Colonic mucosa (tissue), 4 donors: ENCODE measurements at regions not wholly inside any gene's neighbourhood (a gene's known extent, or its start where the extent isn't known, plus 50 kb on each side); places are given as distances from the start of the nearest gene placed in this dataset.

Source experiments
- DNase-seq: peaks from one replicate; pipeline ENCODE4 v3.0.0-alpha.2; 2020
- H3K27ac ChIP-seq: fragments of 200-600 bp; one replicate; pipeline ENCODE4 v1.8.0; 2021
- H3K27me3 ChIP-seq: fragments of 200-600 bp; one replicate; pipeline ENCODE4 v1.8.0; 2021
- H3K36me3 ChIP-seq: fragments of 200-600 bp; one replicate; pipeline ENCODE4 v1.8.0; 2021
- H3K4me1 ChIP-seq: fragments of 200-600 bp; one replicate; pipeline ENCODE4 v1.8.0; 2021; ENCODE audit warnings: mild to moderate bottlenecking
- H3K4me3 ChIP-seq: fragments of 200-600 bp; one replicate; pipeline ENCODE4 v1.8.0; 2021
- H3K9ac ChIP-seq, 2 donors: one replicate each; pipeline ENCODE4 v1.7.0; 2013; ENCODE audit warnings: control low read depth in 2 of 2, low read depth in 2 of 2, low read length in 2 of 2
- H3K9me3 ChIP-seq: fragments of 200-600 bp; one replicate; pipeline ENCODE4 v1.8.0; 2021
- intact Hi-C: fragments of 100-400 bp; cut with DNase I; formaldehyde crosslinking; loops from one replicate; pipeline ENCODE4 v1.14.1; 2022
- TF ChIP-seq, protein P1 (sequence below): fragments of 200-600 bp; IDR thresholded peaks from one replicate; pipeline ENCODE4 v1.8.0; 2022; ENCODE audit warnings: antibody characterized with exemption, mild to moderate bottlenecking
- donor health status: healthy.
- donor health status: DM: no; HTN: no; CAD: no.
- donor health status: DM: no; HTN: no; CAD: no.

DNA sequence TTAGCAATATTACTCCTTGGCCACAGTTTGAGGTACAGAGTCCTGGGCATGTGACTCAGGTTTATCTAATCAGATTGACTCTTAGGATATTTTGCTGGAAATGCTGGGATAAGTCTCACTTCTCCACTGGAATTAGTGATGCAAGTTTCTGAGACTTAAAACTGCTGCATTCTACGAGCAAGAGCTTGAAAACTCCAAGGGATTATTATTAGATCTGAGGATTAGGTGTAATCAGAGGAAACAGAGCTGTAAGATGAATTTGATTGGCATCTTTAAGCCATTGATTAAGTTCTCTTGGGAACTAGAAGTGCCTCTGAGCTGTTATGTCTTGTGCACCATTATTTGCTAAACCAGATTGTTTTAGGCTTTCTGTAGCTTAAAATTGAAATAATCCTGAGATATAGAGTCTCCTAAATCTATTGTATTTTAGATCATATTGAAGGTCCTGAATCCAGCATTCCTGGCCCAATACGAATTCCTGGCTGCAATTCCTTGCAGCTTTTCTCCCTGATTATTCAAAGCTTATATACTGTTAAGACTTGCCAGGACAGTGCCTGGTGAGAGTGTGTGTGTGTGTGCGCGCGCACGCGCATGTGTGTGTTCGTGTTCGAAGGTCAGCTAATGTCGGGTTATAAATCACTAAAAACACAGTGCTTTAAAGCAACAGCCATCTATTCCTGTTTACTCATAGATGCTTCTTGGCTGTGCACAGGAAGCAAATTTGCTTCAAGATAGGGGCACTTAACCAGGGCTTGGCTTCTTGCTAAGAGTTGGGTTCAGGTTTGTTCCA is 735.1 kb downstream of the STIM2 start:
- Histone ChIP-seq H3K4me3 (no peak overlapping the region), H3K36me3 (no peaks in the 10 kb centered on the region), H3K27me3 (no peaks in the 10 kb centered on the region), H3K9me3 (no peaks in the 10 kb centered on the region), H3K9ac (no peak overlapping the region), H3K4me1 (no peaks in the 10 kb centered on the region), H3K27ac (no peak overlapping the region)
- TF ChIP-seq, protein P1, sequence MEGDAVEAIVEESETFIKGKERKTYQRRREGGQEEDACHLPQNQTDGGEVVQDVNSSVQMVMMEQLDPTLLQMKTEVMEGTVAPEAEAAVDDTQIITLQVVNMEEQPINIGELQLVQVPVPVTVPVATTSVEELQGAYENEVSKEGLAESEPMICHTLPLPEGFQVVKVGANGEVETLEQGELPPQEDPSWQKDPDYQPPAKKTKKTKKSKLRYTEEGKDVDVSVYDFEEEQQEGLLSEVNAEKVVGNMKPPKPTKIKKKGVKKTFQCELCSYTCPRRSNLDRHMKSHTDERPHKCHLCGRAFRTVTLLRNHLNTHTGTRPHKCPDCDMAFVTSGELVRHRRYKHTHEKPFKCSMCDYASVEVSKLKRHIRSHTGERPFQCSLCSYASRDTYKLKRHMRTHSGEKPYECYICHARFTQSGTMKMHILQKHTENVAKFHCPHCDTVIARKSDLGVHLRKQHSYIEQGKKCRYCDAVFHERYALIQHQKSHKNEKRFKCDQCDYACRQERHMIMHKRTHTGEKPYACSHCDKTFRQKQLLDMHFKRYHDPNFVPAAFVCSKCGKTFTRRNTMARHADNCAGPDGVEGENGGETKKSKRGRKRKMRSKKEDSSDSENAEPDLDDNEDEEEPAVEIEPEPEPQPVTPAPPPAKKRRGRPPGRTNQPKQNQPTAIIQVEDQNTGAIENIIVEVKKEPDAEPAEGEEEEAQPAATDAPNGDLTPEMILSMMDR, result no peak
- intact Hi-C loops, result no loop called here
- no peak for DNase-seq

DNA sequence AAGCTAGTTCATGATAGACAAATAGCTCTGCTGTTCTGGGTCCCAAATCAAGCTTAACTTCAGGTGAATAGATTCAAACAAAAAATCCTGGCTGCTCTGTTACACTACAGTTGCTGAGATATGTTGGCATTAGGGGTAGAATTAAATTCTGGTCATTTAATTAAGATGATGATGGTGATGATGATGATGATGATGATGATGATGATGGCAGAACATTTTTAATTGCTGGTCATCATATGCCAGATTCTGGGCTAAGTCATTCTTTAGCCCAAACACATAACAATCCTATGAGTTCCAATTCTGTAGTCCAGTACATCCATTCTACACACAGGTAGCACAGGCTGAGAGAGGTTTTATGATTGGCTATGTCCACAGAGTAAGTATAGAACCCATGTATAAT is 741.5 kb downstream of the STIM2 start:
- Histone ChIP-seq H3K9ac (no peak overlapping the region), H3K36me3 (no peaks in the 10 kb centered on the region), H3K4me3 (no peak overlapping the region), H3K9me3 (no peaks in the 10 kb centered on the region), H3K27me3 (no peaks in the 10 kb centered on the region), H3K27ac (no peak overlapping the region), H3K4me1 (no peaks in the 10 kb centered on the region)
- TF ChIP-seq, protein P1, result no peak
- intact Hi-C loops, result no loop called here
- no peak for DNase-seq

DNA sequence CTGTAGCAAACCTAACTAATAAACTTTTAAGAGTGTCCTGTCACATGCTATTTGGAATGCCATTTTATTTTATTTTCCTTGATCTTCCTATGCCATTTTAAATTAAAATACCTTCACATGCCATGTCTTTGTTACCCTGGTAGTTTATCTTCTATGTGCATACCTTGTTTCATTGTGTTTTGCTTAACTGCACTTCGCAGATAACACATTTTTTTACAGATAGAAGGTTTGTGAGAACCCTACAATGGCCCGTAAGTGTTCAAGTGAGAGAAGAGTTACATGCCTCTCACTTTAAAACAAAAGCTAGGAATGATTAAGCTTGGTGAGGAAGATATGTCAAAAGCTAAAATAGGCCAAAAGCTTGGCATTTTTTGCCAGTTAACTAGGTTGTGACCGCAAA is 744.1 kb downstream of the STIM2 start:
- DNase-seq, result no peak

DNA sequence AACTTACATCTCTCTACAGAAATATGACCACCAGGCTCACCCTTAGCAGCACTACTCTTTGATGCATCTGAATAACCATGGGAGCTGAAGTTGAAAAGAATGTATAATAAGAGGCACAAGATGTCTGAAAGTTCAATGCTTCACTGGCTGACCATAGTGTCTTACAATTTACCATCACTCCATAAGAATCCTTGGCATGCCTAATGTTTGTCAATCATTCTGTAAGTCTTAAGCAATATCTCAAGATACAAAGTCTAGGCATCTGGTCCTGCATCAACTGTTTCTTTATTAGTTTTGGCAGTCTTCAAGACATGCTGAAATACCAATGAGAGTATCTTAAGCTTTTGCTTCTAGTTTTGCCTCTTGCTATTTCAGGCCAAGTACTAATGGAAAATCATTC is 755.5 kb downstream of the STIM2 start:
- Histone ChIP-seq H3K4me1 (no peaks in the 10 kb centered on the region), H3K36me3 (no peaks in the 10 kb centered on the region), H3K9me3 (no peaks in the 10 kb centered on the region), H3K9ac (no peak overlapping the region), H3K27me3 (no peaks in the 10 kb centered on the region), H3K4me3 (no peak overlapping the region), H3K27ac (no peak overlapping the region)
- TF ChIP-seq, protein P1, result no peak
- no peak for DNase-seq
- intact Hi-C loops, result no loop called here

More for the DNA sequence above, 744.1 kb downstream of the STIM2 start:
- Histone ChIP-seq H3K36me3 (no peaks in the 10 kb centered on the region), H3K4me1 (no peaks in the 10 kb centered on the region), H3K9me3 (no peaks in the 10 kb centered on the region), H3K27ac (no peak overlapping the region), H3K9ac (no peak overlapping the region), H3K27me3 (no peaks in the 10 kb centered on the region), H3K4me3 (no peak overlapping the region)
- TF ChIP-seq, protein P1, result no peak
- intact Hi-C loops, result no loop called here

DNA sequence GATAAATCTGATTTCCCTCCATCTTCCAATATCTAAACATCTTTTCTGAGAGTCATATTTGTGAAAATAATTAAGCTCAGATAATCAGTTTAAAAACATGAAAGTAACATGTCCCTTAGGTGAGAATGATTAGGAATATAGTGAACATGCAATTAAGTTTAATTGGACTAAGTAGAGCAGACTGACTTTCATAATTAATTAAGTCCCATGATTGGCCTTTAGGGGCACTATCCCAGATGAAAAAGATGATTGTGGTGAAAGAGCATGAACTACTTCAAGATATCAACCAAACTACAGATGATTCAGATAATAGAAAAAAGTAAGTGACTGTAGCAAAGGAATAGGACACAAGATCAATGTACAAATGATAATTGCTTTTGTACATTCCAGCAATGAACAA is 758.8 kb downstream of the STIM2 start:
- H3K27me3 ChIP-seq, result no peaks in the 10 kb centered on the region
- no peak for DNase-seq
- no peak overlapping the region for H3K27ac ChIP-seq
- no peak overlapping the region for H3K4me3 ChIP-seq
- TF ChIP-seq, protein P1, result no peak
- H3K9ac ChIP-seq, result no peak overlapping the region
- no peaks in the 10 kb centered on the region for H3K9me3 ChIP-seq
- no peaks in the 10 kb centered on the region for H3K4me1 ChIP-seq
- H3K36me3 ChIP-seq, result no peaks in the 10 kb centered on the region
- intact Hi-C loops, result no loop called here
